Activated naive CD4-positive, alpha-beta T cell treated with anti-CD3 and anti-CD28 coated beads, Interleukin-2, amount 50 U/mL, for 24 hours (primary cell): ENCODE measurements at regions not wholly inside any gene's neighbourhood (a gene's known extent, or its start where the extent isn't known, plus 50 kb on each side); places are given as distances from the start of the nearest gene placed in this dataset.

Experiments
- H3K27ac Mint-ChIP-seq: one replicate; pipeline ENCODE4 v1.8.0; 2021; ENCODE audit warnings: mild to moderate bottlenecking, mixed read lengths
- H3K27me3 Mint-ChIP-seq: one replicate; pipeline ENCODE4 v1.8.0; 2021; ENCODE audit warnings: mixed read lengths
- H3K36me3 Mint-ChIP-seq: one replicate; pipeline ENCODE4 v1.8.0; 2021; ENCODE audit warnings: mixed read lengths
- H3K4me1 Mint-ChIP-seq: one replicate; pipeline ENCODE4 v1.8.0; 2021; ENCODE audit warnings: mixed read lengths
- H3K4me3 Mint-ChIP-seq: one replicate; pipeline ENCODE4 v1.8.0; 2021; ENCODE audit warnings: mild to moderate bottlenecking, mixed read lengths
- H3K9me3 Mint-ChIP-seq: one replicate; pipeline ENCODE4 v1.8.0; 2021; ENCODE audit warnings: mixed read lengths

DNA sequence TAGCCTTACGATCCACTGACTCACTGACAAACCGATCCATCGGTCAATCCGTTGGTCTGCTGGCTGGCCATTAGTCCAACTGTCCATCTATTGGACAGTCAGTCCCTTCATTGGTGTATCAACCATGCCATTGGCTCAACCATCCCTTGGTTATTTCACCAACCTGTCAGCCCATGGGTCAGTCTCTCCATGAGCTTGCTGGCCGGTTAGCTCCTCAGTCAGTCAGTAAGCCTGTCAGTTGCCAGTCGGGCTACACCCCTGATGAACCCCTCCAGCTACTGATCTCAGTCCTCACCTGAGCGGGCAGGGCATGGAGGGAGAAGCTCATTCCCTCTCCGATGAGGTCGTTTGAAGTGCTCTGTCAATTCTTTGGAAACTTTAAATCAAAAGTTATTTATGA lies 166.5 kb downstream of the FGF18 start:
- H3K36me3 Mint-ChIP-seq = no peaks in the 10 kb centered on the region
- no peaks in the 10 kb centered on the region for H3K9me3 Mint-ChIP-seq
- no peak overlapping the region for H3K27ac Mint-ChIP-seq
- no peak overlapping the region for H3K4me3 Mint-ChIP-seq
- peaks cover 4% of the 10 kb centered on the region for H3K27me3 Mint-ChIP-seq
- no peaks in the 10 kb centered on the region for H3K4me1 Mint-ChIP-seq

DNA sequence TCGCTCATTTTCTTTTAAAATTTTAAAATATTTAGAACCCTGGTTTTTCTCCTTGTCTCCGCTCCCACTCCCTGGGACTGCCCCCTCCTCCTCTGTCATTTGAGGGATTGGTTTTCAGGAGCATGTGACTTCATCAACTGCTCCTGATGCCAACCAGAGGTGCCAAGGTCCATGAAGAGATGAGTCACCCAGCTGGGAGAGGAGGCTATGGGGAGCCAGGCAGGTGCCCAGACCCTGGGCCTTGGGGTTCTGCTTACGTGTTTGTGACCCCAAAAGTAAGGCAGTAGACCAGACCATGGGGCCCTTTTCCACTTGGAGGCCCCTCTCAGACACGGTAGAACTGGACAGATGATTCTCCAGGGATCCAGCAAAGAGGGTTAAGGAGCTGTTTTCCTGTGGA lies 167.0 kb downstream of the FGF18 start:
- Mint-ChIP-seq H3K4me1 (no peaks in the 10 kb centered on the region), H3K27me3 (peaks cover 4% of the 10 kb centered on the region), H3K36me3 (no peaks in the 10 kb centered on the region), H3K27ac (no peak overlapping the region), H3K9me3 (no peaks in the 10 kb centered on the region), H3K4me3 (no peak overlapping the region)

DNA sequence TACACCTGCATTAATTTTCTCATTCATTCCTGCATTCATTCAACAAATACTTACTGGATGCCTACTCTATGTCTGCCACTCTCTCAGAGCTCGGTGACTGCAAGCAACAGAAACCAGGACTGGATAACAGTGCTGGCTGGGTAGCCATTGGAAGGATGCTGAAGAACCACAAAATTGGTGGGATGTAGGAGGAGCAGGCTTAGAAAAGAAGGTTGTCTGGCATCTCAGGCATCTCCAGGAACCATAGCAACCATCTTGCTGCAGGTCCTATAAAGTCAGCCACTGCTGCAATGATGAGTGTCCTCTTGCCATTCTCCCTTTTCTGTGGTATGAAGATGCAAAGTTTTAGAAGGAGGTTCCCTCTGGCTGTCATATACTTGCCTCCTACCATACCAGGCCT lies 168.6 kb downstream of the FGF18 start:
- no peaks in the 10 kb centered on the region for H3K4me1 Mint-ChIP-seq
- no peak overlapping the region for H3K4me3 Mint-ChIP-seq
- no peaks in the 10 kb centered on the region for H3K9me3 Mint-ChIP-seq
- H3K27ac Mint-ChIP-seq = no peak overlapping the region
- no peaks in the 10 kb centered on the region for H3K36me3 Mint-ChIP-seq
- H3K27me3 Mint-ChIP-seq = peaks cover 4% of the 10 kb centered on the region

DNA sequence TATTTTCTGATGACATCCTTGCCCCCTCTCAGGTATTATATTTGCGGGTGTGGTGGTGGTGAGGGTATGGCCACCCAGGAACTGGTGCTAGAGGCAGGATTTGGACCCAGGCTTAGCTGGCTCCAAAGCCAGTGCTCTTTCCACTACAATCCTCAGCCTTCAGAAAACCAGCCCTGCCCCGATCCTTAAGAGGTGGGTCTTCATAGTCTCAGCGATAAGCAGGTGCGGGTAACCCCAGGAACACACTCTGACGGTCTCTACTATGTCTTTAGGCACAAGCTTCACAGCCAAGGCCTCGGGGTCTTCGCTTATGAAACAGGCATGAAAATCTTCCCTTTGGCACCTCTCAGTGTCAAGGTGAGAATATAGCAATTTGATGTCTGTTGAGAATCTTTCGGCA lies 169.3 kb downstream of the FGF18 start:
- H3K4me3 Mint-ChIP-seq = no peak overlapping the region
- H3K27me3 Mint-ChIP-seq = peaks cover 4% of the 10 kb centered on the region
- no peaks in the 10 kb centered on the region for H3K36me3 Mint-ChIP-seq
- H3K9me3 Mint-ChIP-seq = no peaks in the 10 kb centered on the region
- H3K27ac Mint-ChIP-seq = no peak overlapping the region
- H3K4me1 Mint-ChIP-seq = no peaks in the 10 kb centered on the region

DNA sequence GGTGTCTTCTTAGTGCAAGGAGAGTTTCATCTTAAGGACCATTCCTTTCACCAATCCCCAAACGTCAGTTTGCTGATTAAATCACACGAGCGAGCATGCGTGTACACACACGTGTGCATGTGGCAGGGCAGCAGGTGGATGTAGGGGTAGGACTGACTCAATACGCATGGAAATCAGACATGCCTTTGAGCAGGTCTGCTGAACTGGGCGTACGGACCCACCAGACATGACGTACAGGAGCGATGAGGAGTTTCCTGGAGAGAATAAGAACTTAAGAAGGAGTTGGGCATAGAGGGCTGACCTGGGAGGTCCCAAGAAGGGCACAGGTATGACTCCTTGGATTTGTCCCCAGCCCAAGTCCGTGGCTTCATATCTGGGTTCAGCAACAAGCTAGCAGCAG lies 170.0 kb downstream of the FGF18 start:
- Mint-ChIP-seq H3K27ac (no peak overlapping the region), H3K9me3 (no peaks in the 10 kb centered on the region), H3K36me3 (no peaks in the 10 kb centered on the region), H3K4me3 (no peak overlapping the region), H3K27me3 (peaks cover 3% of the 10 kb centered on the region), H3K4me1 (no peaks in the 10 kb centered on the region)

DNA sequence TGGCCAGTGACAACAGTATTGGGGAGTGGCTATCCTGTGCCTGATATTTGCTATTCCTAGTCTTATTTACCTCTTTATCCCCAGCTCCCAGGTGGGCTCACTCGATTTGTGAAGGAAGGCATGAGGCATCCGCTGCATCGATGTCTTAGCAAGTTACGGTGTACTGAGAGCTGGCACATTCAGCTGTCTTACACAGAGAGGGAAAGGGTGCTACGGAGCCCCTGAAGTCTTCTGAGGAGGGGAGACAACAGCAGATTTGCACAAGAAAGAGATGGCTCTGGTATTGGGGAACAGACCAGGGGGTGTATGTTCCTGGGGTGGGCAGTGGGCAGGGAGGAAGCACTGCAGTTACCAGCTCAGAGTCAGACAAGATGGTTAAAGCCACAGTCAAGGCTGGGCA lies 172.6 kb downstream of the FGF18 start:
- Mint-ChIP-seq H3K4me3 (no peak overlapping the region), H3K4me1 (no peaks in the 10 kb centered on the region), H3K36me3 (no peaks in the 10 kb centered on the region), H3K9me3 (no peaks in the 10 kb centered on the region), H3K27me3 (peaks cover 3% of the 10 kb centered on the region), H3K27ac (no peak overlapping the region)

DNA sequence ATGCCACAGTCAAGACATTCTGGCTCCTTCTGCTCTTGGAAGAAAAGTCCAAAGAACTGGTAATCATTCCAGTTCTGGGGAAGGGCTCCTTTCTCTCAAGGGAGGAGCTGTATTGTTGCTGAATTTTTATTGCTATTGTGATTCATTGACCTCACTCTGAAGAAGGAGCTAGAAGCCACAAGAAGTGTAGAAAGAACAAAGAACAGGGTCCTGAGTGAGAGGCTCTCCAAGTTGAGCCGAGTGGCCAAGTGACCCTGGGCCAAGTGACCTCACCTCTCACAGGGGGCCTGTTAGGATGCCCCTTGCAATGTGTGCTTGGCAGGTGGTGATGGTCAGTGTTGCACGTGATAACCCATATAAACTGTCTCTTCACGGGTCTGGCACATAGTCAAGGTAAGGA lies 173.3 kb downstream of the FGF18 start:
- no peak overlapping the region for H3K27ac Mint-ChIP-seq
- no peaks in the 10 kb centered on the region for H3K36me3 Mint-ChIP-seq
- H3K4me1 Mint-ChIP-seq = no peaks in the 10 kb centered on the region
- no peak overlapping the region for H3K4me3 Mint-ChIP-seq
- peaks cover 8% of the 10 kb centered on the region for H3K27me3 Mint-ChIP-seq
- H3K9me3 Mint-ChIP-seq = peaks cover 3% of the 10 kb centered on the region

DNA sequence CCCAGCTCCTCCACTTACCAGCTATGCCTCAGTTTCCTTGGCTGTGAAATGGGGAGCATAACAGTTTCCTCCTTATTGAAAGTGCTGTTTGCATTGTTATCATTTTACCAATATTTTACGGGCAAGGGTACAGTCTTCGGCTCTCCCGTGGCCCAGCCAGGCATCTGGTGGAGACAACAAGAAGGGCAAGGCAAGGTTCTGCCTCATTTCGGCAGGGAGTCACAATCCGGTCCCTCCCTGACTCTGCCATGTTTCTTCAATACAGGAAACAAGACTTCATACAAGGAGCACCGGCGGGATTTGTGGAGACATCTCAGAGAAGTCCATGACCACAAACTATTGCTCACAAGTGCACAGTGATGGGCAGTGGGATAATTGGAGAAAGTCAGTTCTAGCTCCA lies 174.0 kb downstream of the FGF18 start:
- peaks cover 14% of the 10 kb centered on the region for H3K27me3 Mint-ChIP-seq
- peaks cover 8% of the 10 kb centered on the region for H3K9me3 Mint-ChIP-seq
- H3K27ac Mint-ChIP-seq = no peak overlapping the region
- H3K4me1 Mint-ChIP-seq = no peaks in the 10 kb centered on the region
- no peak overlapping the region for H3K4me3 Mint-ChIP-seq
- H3K36me3 Mint-ChIP-seq = no peaks in the 10 kb centered on the region

DNA sequence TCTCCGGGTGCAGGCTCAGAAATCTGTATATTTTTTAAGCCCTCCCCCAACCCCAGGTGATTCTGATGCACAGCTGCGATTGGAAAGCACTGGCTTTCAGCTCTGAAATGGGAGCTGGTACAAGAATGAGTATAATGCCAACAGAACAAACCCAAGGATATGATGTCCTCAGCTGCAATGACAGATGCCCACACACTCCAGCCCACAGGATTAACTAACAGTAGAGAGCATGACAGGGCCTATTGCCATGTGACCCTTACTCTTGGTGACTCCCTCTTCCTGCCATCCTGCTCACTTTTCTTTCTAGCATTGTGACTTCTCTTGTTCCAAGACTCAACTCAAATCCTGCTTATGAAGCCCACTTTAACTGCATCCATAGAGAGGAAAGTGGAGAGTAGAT lies 174.5 kb downstream of the FGF18 start:
- Mint-ChIP-seq H3K27me3 (peaks cover 15% of the 10 kb centered on the region), H3K4me1 (no peaks in the 10 kb centered on the region), H3K9me3 (peaks cover 8% of the 10 kb centered on the region), H3K27ac (no peak overlapping the region), H3K4me3 (no peak overlapping the region), H3K36me3 (no peaks in the 10 kb centered on the region)

DNA sequence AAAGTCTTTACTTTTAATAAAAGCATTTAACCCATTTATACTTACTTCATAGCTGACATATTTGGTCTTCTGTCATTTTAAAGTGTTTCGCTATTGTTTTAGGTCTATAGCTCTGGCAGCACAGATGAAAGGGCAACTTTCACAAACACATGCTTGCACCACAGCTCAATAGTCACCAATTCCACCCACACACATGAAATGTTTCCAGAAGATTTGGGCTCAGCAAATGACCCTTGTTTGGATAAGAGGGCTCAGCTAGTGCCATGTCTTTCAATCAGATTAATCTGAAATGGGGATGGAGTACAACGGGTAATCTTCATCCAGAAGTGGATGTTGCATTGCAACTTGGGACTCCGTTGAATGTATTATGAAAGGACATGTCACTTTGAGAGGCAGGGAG lies 176.0 kb downstream of the FGF18 start:
- Mint-ChIP-seq H3K4me3 (no peak overlapping the region), H3K4me1 (no peaks in the 10 kb centered on the region), H3K27ac (no peak overlapping the region), H3K9me3 (peaks cover 8% of the 10 kb centered on the region), H3K36me3 (no peaks in the 10 kb centered on the region), H3K27me3 (peaks cover 15% of the 10 kb centered on the region)

DNA sequence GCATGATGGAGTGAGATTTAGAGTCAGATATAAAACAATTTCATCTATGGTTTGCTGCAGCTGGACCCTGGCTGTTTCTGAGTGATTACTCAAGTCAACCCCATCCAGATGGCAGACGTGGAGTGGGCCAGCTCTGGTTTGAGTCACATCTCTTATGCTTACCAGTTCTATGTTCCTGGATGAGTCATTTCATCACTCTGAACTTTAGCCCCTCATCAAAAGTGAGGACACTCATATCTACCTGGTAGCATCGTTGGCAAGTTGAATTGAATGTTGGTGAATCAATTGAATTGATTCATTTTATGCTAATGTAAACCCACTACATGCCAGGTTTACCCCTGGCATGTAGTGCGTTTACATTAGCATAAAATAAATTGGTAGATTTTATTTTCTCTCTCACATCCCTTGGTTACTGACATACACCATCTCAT lies 176.4 kb downstream of the FGF18 start:
- Mint-ChIP-seq H3K4me1 (peaks cover 3% of the 10 kb centered on the region), H3K27ac (no peak overlapping the region), H3K36me3 (no peaks in the 10 kb centered on the region), H3K4me3 (no peak overlapping the region), H3K9me3 (peaks cover 8% of the 10 kb centered on the region), H3K27me3 (peaks cover 15% of the 10 kb centered on the region)

DNA sequence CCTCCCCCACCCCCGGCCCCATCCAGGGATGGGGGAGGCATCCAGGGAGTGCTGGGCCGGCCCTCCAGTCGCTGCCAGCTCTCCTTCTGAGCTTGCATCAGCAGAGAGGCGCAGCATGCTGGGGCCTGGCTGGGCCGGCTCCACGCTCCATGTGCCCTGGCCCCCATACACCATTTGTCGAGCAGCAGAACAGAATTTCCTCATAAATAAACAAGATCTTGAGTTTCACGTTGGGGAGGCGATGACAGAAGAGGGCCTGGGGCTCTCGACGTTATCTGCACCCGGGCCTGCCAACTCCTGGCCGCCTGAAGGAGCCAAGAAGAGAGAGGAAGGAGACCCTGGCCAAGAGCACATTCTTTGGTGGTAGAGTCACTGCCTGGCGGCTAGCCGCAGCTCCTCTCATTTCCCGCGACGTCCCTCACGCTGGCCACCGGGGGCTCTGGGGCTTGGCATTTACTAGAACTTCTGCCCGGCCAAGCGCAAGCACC lies 177.0 kb downstream of the FGF18 start:
- H3K9me3 Mint-ChIP-seq = peaks cover 8% of the 10 kb centered on the region

DNA sequence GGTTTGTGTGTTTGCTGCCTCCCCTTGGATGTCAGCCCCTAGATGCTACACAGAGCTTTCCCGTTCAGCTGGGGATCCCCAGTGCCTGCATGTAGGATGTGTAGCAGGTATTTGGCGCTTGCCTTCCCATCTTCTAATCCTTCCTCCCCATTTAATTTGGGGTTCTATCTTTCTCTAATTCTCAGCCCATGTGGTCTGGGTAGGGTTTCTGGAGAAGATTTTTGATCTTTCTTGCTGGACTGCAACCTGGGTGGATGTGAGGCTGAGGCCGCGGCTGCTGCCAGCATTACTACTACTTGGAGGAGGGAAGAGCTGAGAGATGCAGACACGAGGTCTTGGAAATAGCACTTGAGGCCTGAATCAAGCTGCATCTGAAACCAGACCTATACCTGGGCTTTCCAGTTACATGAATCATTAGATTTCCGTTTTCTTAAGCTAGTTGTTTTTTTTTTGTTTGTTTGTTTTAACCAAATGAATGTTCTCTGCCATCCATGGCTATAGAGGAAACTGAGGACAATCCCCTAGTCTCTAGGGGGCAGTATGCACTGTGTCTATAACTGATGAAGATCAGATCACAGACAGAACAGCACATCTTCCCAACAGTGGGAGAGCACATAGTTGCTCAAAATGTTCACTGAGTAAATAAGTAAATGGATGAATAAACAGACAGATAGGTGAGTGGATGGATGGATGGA lies 178.6 kb downstream of the FGF18 start:
- no peak overlapping the region for H3K4me3 Mint-ChIP-seq
- peaks cover 15% of the 10 kb centered on the region for H3K27me3 Mint-ChIP-seq
- peaks cover 5% of the 10 kb centered on the region for H3K4me1 Mint-ChIP-seq
- H3K36me3 Mint-ChIP-seq = no peaks in the 10 kb centered on the region
- no peak overlapping the region for H3K27ac Mint-ChIP-seq
- H3K9me3 Mint-ChIP-seq = peaks cover 8% of the 10 kb centered on the region

More for the DNA sequence above, 177.0 kb downstream of the FGF18 start:
- Mint-ChIP-seq H3K27ac (no peak overlapping the region), H3K27me3 (peaks cover 15% of the 10 kb centered on the region), H3K36me3 (no peaks in the 10 kb centered on the region), H3K4me1 (peaks cover 5% of the 10 kb centered on the region), H3K4me3 (no peak overlapping the region)

DNA sequence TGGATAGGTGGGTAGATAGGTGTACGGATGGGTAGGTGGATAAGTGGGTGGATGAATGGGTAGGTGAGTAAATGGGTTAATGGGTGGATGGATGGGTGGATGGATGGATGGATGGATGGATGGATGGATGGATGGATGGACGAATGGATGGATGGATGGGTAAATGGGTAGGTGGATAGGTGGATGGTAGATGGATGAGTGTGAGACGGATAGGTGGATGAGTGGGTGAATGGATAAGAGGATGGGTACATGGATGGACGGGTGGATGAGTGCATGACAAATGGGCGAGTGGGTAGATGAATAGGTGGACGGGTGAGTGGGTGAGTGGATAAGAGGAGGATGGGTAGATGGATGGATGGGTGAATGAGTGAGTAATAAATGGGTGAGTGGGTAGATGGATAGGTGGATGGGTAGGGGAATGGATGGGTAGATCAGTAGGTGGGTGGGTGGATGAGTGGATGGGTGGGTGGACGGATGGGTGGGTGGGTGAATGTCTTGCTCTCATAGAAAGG lies 179.2 kb downstream of the FGF18 start:
- Mint-ChIP-seq H3K4me1 (peaks cover 5% of the 10 kb centered on the region), H3K27ac (no peak overlapping the region), H3K27me3 (peaks cover 16% of the 10 kb centered on the region), H3K4me3 (no peak overlapping the region), H3K36me3 (no peaks in the 10 kb centered on the region), H3K9me3 (peaks cover 8% of the 10 kb centered on the region)

DNA sequence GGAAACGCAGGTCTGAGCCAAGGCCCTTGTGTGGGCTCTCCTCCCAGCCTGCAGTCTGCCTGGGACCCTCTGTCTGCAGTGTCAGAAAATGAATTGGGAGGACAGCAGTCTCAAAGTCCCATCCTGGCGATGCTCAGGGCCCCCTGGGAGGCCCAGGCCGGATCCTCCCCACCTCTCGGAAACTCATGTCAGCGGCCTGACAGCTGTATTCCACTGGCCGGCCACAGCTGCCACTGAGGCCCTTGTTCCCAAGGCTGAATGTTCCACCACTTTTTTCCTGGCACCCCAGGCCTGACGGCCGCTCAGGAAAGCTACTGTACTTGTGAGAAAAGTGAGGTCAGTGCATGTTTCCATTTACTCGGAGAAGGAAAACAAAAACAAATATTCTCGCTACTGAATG lies 180.0 kb downstream of the FGF18 start:
- H3K4me3 Mint-ChIP-seq = no peak overlapping the region
- peak overlapping the region; percentile 64 for H3K27ac Mint-ChIP-seq
- H3K4me1 Mint-ChIP-seq = peaks cover 5% of the 10 kb centered on the region
- H3K36me3 Mint-ChIP-seq = no peaks in the 10 kb centered on the region
- H3K27me3 Mint-ChIP-seq = peaks cover 17% of the 10 kb centered on the region
- H3K9me3 Mint-ChIP-seq = peaks cover 8% of the 10 kb centered on the region

DNA sequence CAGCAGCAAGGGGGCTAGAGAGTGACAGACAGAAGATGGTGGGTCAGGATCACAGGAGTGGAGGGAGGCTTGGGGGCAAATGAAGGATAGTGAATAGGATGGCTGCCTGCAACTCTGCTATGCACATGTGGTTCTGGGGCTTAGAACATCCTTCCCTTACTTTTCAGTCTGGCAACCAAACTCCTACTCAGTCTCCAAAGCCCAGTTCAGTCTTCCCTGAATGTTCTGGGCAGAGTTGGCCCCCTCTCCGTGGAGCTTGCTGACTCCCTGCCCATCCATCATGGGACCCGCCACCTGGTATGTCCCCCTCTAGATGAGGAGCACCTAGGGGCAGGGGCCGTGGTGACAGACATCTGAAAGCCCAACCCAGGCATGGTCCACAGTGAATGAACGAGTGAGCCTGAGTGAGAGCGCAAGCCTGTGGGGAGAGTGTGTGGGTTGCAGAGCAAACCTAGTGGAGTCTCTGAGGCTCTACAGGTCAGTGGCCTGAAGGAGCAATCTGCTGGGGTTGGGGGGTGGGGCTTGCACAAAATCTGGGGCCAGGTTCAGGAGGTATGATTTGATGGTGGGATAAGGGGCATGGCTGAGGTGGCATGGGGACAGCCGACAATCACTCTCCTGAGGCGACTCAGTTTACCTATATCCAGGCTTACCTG lies 180.6 kb downstream of the FGF18 start:
- Mint-ChIP-seq H3K4me1 (peaks cover 5% of the 10 kb centered on the region), H3K9me3 (peaks cover 8% of the 10 kb centered on the region), H3K27ac (no peak overlapping the region), H3K27me3 (peaks cover 19% of the 10 kb centered on the region), H3K4me3 (no peak overlapping the region), H3K36me3 (no peaks in the 10 kb centered on the region)
